Kidney glomerular epithelial cell (primary cell): ENCODE measurements at regions not wholly inside any gene's neighbourhood (a gene's known extent, or its start where the extent isn't known, plus 50 kb on each side); places are given as distances from the start of the nearest gene placed in this dataset.
"Not testable (repeated sequence)": the region's sequence is repeated elsewhere in the genome, so short reads cannot be mapped to it uniquely, and the experiment has no call there.

ENCODE experiments used
- DNase-seq: peaks from one replicate; lab custom pipeline; 2025; lab: John Stamatoyannopoulos, UW

DNA sequence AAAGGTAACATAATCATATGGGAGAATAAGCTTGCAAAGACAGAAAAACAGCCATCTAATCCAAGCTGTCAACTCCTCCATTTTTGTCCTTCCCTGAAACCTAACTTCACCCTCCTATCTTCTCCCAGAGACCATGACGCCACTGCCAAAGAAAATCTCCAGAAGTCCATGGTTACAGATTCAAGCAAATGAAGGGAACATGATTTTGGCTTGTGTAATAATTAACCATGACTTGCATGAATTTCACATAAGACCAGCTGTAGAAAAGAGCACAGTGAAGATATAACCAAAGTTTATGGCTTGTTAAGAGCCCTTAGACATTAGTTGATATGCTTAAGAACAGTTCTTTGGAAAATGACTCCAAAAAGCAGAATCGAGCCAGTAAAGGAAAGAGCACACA, 342.1 kb upstream of the NRSN1 start:
- DNase-seq, result no peak

DNA sequence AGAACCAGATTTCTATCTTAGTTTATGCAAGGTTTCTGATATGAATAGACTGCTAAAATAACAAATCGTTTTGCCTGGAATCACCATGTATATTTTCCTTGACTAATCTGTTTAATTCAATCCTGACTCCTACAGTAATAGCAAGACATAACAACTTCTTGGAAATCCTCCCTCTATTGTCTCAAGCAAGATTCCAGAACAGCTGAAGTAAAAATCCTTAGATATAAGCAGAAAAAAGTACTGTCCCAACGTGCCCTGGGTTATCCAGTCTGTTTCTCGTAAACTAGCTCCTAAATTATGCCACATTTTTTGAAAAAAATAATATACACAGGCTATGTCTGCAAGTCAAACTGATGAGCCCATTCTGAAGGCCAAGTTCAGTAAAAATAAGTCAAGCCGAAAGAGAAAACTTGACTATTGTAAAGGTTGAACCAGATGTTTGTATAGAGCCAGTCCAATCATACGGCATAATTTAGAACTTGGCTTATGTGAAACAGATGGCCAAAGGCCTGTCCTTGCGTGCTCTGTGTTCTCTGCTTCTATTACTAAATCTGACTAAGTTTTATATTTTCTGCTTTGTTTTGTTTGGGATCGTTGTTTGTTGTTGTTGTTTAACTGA, 341.6 kb upstream of the NRSN1 start:
- DNase-seq, result no peak

DNA sequence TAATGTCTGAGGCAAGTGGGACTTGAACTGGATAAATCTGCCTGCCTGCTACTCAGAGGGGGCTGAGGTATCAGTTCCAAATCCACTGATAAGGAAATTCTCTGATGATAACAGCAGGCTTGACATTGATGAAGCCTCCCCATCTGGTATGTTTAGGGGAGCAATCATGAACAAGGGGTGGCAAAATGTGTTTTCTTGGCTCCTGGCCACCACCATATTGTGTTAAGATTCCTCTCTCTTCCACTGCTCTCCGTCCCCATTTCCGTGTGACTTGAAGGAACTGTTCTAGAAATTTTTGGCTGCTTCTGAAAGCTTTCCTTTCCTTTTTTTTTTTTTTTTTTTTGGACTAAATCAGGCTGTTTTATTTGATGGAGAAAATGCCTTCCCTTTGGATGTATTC, 335.3 kb upstream of the NRSN1 start:
- DNase-seq, result no peak

DNA sequence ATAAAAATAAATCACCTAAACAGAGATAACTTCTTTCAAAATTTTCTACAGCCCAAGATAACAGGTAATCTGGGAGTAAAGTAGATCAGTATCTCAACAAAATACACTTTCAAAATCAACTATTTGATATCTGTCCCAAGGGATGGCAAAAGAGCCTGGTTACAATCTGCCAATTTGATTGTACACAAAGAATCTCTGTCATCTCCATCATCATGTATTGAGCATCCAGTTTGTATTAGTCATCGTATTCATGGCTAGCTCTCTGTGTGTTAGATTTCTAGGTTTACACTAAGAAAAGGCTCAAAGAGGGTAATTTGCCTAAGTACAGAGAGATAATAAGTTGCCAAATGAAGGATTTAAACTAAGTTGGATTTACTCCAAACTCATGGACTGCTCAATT, 329.0 kb upstream of the NRSN1 start:
- DNase-seq, result no peak

DNA sequence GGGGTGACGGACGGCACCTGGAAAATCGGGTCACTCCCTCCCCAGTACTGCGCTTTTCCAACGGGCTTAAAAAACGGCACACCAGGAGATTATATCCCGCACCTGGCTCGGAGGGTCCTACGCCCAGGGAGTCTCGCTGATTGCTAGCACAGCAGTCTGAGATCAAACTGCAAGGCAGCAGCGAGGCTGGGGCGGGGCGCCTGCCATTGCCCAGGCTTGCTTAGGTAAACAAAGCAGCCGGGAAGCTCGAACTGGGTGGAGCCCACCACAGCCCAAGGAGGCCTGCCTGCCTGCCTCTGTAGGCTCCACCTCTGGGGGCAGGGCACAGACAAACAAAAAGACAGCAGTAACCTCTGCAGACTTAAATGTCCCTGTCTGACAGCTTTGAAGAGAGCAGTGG, 321.7 kb upstream of the NRSN1 start:
- not testable (repeated sequence) for DNase-seq

DNA sequence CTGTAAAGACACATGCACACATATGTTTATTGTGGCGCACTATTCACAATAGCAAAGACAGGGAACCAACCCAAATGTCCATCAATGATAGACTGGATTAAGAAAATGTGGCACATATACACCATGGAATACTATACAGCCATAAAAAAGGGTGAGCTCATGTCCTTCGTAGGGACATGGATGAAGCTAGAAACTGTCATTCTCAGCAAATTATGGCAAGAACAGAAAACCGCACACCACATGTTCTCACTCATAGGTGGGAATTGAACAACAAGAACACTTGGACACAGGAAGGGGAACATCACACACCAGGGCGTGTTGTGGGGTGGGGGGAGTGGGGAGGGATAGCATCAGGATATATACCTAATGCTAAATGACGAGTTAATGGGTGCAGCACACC, 304.9 kb upstream of the NRSN1 start:
- not testable (repeated sequence) for DNase-seq

DNA sequence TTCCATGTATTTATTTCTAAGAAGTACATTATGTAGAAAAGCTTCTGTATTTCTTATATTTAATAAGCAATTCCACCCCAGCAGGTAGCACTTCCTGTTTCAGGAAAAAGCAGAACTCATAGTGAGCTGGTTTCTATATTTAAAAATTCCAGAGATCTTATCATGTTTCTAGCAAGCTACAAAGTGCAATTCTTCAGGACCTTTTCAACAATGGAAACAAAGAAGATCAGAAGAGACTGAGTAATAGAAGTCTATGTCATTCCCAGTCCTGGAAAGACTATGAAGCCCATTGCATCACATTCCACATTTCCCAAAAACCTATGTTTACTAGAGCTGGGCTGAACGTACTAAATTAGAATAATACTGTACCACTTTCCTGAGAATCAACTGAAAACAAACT, 302.6 kb upstream of the NRSN1 start:
- DNase-seq, result no peak

DNA sequence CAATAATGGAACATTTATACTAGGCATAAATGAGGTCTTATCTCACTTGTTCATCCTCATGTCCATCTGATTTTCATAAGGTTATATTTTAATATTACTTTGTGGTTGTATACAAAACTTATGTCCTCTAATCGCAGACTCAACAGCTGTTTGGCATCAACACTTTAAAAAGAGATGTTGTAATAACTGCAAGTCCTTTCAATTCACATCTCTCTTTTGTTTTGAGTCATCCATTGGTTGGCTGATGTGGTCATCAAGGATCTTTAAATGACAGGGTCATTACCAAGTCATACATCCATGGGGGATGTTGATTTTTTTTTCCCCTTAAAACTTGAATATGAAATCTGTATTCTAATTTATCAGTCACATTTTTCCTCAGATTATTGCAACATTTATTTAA, 299.4 kb upstream of the NRSN1 start:
- DNase-seq, result no peak

DNA sequence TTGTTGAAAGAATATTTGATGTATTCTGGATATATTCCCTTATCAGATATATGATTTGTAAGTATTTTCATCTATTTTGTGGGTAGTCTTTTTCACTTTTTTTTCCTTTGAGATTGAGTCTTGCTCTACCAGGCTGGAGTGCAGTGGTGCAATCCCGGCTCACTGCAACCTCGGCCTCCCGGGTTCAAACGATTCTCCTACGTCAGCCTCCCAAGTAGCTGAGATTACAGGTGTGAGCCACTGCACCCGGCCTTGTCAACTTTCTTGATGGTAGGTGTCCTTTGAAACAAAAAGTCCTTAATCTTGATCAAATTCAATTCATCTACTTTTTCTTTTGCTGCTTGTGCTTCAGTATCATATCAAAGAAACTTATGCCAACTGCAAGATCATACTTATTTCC, 297.2 kb upstream of the NRSN1 start:
- DNase-seq, result no peak

DNA sequence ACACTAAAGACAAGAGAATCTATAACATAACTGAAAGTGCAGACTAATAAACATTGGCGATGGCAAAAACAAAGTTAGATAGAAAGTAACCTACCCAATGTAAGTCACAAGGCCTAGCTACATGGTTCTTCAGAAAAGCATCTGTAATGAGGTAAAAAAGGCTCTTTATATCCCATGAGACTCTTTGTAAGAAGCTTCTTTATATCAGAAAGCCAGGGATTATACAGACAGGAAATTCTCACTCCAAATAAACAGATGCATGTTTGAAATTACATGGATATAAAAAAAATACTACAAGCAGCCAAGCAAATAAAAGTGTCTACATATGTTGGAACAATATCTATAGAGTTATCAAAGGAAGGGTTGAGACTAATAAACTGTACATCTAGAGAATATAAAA, 284.9 kb upstream of the NRSN1 start:
- no peak for DNase-seq

DNA sequence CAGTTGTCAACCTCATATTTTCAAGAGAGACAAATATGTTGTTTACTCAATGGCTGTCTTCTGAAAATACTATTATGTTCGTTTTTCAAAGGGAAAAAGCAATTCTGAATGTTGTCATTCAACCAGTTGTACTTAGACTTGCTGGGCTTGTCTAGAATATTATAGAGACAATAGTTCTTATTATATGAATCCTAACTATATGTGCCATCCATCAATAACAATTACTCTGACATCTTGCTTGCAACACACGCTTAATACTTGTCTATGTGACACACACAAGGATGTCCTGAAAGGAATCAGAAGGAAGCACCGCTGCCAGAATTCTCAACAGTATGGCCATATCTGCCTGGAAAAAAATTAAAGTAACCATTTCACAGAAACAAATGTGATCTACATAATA, 283.3 kb upstream of the NRSN1 start:
- DNase-seq, result no peak

DNA sequence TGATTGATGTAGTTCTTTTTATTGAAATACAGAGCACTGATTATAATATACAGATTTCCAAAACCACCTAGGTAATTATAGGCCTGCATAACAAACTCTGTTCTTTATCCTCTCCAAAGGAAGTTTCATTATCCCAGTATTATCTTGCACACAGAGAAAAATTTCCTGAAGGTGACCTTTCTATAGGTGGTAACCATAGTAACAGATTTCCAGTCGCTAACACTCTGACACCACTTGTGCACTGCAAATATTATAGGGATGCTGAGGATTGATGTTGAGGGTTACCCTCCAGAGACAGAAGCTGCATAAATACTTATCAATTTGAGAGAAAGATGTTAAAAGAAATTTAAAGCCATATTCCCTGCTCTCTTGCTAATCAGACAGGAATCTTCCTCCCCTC, 274.5 kb upstream of the NRSN1 start:
- DNase-seq, result no peak

DNA sequence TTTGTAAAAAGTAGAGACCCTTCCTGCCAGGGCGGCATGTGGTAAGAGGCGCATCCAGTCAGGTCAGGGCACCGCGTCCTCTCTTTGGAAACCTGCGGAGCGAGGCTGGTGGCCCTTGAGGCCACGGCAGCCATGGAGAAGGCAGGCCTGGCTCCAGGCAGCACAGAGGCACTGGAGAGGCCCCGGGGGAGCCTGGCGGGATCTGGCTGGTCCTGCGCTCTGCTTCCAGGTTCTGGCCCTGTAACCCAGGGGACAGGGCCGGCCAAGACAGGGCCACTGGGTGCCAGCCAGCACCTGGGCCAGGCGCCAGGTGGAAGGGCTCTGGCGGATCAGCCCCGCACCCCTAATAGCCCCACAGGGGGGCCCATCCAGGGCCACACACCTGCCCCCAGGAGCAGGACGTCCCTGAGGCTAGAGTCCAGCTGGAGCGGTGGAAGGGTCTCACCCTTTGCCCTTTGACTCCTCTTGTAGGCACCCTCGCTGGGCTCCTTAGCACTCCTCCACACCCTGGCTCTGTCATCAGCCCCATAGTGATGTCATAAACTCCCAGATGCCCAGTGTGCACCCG, 272.4 kb upstream of the NRSN1 start:
- not testable (repeated sequence) for DNase-seq

DNA sequence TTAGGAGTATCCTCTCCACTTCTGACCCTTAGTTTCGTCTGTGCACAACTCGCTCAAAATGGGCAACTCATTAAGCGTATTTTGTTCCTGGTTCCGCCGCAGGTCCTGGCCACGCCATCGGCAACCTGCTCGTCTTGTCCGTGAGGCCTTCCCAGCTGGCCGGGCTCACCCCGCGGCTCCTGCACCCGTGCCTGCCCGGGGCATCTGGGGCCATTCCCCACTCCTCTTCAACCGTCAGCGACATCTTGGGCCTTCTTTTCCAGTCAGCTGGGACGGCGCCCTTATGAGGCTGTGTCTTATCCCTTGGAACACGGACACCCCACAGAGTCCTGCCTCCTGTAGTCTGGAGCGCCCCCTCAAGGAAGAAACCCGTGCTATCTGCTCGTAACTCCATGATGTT, 271.9 kb upstream of the NRSN1 start:
- not testable (repeated sequence) for DNase-seq

DNA sequence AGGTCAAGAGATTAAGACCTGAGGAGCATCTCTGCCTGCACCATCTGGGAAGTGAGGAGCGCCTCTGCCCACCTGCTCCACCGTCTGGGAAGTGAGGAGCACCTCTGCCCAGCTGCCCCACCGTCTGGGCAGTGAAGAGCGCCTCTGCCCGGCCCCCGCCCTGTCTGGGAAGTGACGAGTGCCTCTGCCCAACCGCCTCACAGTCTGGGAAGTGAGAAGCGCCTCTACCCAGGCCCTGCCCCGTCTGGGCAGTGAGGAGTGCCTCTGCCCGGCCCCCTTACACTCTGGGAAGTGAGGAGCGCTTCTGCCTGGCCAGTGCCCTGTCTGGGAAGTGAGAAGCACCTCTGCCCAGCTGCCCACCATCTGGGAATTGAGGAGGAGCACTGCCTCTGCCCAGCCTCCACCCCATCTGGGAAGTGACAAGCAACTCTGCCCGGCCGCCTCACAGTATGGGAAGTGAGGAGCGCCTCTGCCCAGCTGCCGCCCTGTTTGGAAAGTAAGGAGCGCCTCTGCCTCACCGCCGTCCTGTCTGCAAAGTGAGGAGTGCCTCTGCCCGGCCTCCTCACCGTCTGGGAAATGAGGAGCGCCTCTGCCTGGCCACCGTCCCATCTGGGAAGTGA, 270.4 kb upstream of the NRSN1 start:
- no peak for DNase-seq

DNA sequence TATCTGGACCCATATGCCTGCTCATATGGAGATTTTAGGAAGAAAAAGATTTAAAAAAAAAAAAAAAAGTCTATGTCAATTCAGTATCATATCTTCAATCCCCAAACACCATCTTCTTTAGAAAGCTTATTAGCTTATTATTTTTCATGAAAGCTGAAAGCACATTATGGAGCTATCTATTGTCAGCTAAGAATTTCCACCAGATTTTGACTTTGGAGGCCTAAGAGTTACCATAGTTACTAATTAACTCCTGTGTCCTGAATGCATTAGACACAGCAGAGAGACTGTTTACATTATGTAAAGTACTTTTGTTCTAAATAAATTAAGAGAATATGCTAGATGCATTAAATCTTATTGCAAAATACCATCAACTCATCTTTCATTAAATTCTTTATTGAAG, 255.5 kb upstream of the NRSN1 start:
- no peak for DNase-seq

DNA sequence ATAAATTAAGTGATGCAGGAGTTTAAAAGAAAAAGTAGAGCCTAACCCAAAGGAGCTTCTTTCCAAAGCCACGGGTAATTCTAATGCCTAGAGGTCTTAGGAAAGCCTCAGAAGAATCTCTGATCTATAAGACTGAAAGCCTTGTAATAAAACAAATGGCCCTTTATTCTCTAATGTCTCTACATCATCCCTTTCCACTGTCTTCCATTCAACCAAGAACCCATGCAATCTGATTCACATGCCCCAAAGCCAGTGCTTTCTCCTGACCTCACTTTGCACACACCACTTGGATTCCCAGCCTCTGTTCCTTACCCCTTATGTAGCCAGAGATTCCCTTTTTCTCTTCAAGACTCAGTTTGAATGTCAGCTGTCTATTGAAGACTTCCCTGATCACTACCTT, 252.9 kb upstream of the NRSN1 start:
- DNase-seq, result no peak

DNA sequence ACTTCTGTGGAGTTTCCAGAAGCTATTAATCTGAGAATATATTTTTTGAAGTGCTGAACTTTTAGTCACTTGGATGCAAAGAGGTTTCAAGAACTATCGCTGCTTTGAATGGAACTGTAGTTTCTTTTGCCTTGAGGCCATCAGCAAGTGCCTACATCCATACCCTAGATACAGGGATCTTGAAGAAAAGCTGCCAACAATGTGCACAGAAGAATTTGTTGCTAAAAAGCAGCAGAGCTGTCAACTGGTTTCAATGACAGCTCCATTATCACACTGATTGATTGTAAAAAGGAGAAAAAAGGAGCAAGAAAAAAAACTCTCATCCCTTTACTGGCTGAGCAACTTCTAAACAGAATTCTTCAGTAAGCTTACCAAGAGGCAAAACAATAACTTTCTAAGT, 251.0 kb upstream of the NRSN1 start:
- DNase-seq, result no peak

DNA sequence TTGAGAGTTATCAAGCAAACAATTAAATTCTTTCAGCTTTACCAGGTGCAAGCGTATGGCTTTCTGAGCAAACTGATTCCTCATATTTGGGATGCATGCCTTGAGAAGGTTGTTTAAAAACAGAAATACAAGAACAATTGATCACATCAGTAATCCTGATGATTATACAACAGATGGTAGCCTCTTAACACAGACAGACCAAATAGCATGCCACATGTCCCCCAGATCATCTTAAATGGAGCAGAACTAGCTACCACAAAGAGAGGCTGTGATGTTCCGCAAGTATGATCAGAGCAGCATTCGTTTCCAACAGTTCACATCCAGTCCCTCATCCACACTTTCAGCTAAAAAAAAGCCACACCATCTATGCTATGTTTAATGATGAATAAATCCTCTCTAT, 246.2 kb upstream of the NRSN1 start:
- DNase-seq, result no peak

DNA sequence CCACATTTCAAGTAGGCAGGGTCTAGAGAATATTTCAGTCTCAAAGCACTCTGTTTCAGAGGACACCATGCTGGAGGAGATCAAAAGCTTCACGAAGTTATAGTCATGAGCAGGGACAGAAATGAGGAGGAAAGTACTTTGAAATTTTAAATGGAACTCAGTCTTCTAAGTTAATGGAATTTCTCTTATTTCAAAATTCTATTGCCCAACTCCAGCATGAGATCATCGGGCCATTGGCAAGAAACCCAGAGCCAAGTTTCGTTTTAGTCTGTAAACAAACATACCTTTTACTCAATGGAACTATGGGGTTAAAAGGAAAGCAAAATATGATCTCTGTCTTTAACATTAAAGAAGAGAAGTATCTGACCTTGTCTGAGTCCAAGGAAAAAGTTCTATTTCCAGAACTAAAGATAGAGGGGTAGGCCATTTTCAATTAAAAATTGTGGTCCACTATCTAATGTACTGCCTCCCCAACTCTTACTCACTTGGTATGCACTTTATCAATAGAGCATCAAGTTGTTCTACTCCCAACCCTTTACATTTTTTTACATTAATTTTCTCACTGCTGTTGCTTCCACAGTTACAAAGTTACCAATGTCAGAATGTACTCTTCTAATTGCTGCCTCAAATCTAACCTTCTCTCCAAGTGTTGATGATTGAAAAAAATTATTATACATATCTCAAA, 235.3 kb upstream of the NRSN1 start:
- DNase-seq, result no peak

DNA sequence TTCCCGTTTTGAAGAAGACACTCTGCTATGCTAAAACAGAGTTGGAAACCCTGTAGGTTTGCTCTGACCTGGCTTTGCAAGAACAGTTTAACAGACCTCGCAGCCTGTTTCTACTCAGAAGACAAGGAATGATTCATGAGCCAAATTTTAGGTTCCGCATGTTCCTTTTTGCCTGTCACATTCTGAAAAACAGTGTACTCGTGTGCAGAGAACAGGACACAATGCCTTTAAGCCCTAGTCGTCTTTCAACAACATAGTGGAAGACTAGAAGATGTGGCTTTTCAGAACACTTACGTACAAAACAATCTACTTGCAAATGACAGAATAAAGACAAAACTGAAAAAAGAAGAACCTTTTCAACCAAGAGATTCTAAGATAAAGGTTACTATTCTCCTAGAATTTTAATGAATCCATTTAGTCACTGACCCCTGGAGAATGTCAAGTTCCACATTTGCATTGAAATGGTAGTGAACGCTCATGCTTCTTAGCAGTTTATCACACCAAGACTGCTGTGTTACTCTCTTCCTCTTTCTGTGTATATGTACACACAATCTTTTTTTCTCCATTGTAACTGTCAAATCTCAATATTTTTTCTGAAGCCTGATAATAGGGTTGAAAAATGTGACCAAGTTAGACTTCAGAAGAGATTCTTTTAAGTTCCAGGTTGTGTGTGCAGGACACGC, 220.7 kb upstream of the NRSN1 start:
- DNase-seq, result no peak

DNA sequence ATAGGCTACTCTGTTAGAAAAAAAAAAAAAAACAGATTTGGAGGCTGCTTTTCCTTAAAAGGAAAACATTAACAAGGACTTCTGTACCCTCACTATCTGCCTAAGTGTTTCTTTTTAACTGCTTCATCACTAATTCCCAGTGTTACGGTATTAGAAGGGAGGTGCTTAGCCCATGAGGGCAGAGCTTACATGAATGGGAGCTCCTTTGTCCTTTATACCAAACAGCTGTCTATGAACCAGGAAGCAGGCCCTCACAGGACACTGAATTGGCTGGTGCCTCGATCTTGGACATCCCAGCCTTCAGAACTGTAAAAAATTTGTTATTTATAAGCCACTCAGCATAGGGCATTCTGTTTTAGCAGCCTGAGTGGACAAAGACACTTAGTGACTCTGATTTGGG, 215.6 kb upstream of the NRSN1 start:
- no peak for DNase-seq

DNA sequence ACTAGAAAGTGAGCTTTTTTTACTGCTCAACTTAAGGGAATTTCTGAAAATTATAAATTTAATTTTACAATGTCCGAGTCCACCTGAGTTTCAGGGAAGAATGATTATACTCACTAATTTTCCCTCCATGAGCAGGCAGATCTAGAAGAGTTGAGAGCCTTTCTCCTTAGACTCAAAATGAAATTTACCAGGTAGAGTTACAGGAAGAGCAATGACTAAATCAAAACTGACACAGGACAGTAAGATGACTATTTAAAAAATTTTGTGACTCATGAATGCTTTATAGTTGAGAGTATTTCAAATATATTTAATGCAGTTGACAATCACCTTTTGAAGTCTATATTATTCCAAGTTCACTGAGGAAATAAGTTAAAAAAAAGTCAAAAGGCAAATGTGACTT, 198.1 kb upstream of the NRSN1 start:
- no peak for DNase-seq
